Activated CD4-positive, alpha-beta T cell treated with anti-CD3 and anti-CD28 coated beads, Interleukin-2, Interleukin-4, amounts not matched to agents 100 ng/mL and 50 ng/mL, durations not matched to agents 16 hours and 8 hours (primary cell): ENCODE measurements at regions not wholly inside any gene's neighbourhood (a gene's known extent, or its start where the extent isn't known, plus 50 kb on each side); places are given as distances from the start of the nearest gene placed in this dataset.
"Not testable (repeated sequence)": the region's sequence is repeated elsewhere in the genome, so short reads cannot be mapped to it uniquely, and the experiment has no call there.

Experiments used
- DNase-seq: peaks from one replicate; pipeline ENCODE4 v3.0.0-alpha.2; 2020; ENCODE audit warnings: low spot score

GRCh38 chr13:54733639-54734038, 1705.0 kb downstream of the OLFM4 start:
- no peak for DNase-seq

GRCh38 chr13:54737211-54737610, 1708.6 kb downstream of the OLFM4 start:
- DNase-seq = not testable (repeated sequence)

DNA sequence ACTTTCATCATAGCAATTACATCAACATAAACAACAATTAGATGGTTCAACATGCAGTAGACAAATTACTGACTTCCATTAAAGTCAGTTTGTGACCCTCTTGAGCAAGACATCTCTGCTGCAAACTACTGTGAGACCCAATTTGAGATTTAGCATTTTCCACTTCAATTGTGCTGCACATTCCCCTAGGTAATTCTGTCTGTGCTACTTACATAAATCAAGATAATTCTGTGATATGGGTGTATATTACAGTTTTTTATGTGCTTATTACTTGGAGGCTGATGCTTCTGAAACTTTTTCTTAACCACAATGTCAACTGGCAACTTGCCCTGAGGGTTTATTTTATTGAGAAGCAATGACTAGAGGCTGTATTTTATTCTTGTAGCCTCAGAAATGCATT, 1714.4 kb downstream of the OLFM4 start:
- DNase-seq = no peak

DNA sequence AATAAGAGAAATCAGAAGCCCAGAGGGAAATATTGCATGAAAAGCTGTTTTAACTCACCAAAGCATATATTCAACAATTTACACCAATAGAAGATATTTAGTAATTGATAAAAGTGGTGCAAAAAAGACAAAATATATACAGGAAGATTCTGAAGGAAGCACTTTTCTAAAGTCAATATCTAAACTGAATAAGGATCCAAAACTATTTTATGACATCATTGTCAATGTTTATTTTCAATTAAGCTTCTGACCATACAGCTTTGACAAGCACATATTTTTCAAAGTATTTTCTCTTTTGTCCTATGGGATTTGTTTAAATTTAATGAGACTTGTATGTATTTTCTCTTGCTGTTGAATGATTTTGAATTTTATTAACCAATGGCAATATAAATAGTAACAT, 1716.1 kb downstream of the OLFM4 start:
- DNase-seq = no peak

- no peak for DNase-seq
Observed at GRCh38 chr13:54750521-54750920, 1721.9 kb downstream of the OLFM4 start.

DNA sequence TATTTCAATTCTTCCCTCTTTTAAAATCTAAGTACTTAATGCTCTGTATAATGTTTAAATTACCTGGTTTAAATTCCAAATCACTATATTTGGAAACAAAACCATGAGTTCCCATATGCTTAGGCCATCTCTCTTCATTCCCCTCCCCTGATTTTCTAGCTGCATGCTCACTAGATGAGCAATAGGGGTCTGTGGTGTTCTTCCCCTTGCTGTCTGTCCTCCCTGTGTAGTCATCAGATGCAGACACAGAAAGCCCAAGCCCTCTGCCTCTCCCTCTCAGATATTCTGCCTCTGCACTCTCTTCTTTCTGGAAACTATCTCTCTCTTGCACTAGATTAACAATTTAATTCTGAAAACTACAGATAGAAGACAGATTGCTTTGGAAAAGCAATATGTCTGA, 1730.2 kb downstream of the OLFM4 start:
- no peak for DNase-seq

GRCh38 chr13:54768214-54768613, 1739.6 kb downstream of the OLFM4 start:
- DNase-seq = no peak

DNA sequence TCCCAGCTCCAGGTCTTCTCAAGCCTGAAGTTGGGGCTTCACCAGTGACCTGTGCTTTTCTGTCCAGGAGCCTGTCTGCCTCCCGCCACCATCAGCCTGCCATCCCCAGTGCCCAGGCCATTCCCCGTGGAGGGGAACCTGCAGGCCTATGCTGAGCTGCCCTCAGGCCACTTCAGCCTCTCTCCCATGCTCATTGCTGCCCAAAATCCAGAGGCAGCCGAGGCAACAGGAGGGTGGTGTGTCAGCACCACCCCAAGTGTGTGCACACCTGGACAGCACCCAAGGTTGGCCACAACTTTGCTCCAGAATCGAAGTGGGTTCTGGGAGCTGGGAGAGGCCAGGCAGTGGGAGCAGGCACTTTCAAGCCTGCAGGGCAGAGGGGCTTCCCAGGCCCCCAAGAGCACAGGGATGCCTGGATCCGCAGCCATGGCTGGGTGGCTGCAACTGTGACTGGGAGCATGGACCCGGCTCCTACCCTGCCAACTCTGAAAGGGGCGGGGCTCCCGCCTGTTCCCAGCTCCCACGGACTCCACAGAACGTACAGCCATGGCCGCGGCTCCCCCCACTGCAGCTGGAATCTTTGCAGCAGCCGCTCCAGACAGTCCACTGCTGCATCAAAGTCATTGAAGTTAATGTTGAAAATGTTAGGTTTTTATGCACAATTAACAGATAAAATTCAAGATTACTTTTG, 1747.0 kb downstream of the OLFM4 start:
- no peak for DNase-seq

GRCh38 chr13:54787754-54788153, 1759.1 kb downstream of the OLFM4 start:
- DNase-seq = no peak

GRCh38 chr13:54799621-54800226, 1771.1 kb downstream of the OLFM4 start:
- DNase-seq = no peak

- DNase-seq = no peak
Observed at GRCh38 chr13:54802226-54802625, 1773.6 kb downstream of the OLFM4 start.

DNA sequence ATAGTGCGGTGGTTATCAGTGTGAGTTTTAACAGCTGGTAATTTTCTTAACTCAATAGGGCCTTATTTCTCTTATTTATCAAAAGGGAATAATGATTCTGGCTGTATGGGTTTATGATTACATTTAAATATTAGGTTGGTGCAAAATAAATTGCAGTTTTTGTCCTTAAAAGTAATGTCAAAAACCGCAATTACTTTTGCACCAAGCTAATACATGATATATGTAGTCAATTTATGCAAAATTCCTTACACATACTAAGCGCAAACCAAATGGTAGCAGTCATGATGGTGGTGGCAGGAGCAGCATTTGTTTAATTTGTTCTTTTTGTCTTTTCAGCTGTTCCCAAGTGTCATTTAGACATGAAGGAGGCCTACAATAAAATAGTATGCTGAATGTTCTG, 1777.1 kb downstream of the OLFM4 start:
- DNase-seq = no peak

- DNase-seq = not testable (repeated sequence)
Observed at GRCh38 chr13:54821938-54822470, 1793.4 kb downstream of the OLFM4 start.

GRCh38 chr13:54829391-54830068, 1800.9 kb downstream of the OLFM4 start:
- DNase-seq = not testable (repeated sequence)

GRCh38 chr13:54836273-54836672, 1807.7 kb downstream of the OLFM4 start:
- DNase-seq = no peak

GRCh38 chr13:54841682-54842081, 1813.1 kb downstream of the OLFM4 start:
- DNase-seq = no peak

DNA sequence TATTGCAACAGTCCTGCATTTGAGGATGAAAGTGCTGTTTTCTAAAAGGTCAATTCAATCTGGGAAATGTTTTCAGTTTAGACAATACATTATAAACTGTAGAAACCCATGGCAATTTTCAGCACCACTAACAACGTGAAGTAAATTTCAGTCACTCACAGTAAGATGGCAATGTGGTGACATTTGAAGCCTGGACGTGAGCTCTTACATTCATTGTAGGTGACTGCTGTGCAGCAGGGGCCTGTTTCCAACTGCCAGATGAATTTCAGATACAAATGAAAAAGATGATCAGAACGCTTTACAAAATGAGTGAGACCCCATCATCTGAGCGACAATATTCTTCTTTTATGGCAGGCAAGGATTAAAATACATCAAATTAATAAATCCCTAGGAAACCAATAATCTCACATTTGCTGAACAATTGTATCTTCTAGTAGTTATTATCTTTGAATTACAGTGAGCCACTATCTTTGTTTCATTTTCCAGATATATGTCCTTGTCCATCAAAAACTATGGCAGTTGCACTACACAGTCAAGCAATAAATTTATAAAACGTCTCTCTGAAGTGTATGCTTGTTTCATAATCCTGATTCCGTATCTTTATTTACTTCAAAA, 1816.8 kb downstream of the OLFM4 start:
- no peak for DNase-seq

DNA sequence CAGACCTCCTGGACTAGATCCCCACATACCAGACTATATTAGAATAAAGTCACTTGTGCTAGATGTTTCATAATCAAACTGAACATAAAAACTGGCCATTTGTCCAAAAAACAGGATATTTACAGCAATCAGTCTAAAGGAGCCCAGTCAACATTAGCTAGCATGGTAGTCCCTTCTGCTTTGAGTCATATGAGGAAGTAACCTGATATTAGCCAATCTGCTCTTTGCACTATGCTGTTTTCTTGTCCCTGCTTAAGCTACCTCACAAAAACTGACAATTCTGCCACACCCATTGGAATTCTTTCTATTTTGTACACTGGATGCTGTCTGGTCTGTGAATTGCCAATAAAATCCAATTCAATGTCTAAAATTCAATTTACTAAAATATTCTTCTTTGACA, 1824.2 kb downstream of the OLFM4 start:
- DNase-seq = no peak

GRCh38 chr13:54859827-54860226, 1831.2 kb downstream of the OLFM4 start:
- DNase-seq = no peak

GRCh38 chr13:54875111-54875510, 1846.5 kb downstream of the OLFM4 start:
- DNase-seq = no peak

DNA sequence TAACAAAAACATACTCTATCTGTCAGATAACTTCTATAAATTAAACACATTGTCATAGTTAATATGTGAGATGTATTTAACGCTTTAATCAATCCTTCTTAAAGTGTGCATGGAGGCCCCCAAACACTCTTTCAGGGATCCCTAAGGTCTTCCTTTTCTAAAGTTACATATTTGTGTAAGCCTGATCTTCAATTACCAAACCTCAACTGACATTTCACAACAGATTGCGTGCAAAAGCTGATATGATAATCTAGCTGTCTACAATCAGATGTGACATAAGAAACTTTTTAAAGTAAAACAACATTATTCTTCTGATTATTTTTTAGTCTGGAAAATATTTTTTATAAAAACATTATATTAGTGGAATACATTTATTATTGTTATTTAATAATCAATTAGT, 1850.4 kb downstream of the OLFM4 start:
- no peak for DNase-seq

DNA sequence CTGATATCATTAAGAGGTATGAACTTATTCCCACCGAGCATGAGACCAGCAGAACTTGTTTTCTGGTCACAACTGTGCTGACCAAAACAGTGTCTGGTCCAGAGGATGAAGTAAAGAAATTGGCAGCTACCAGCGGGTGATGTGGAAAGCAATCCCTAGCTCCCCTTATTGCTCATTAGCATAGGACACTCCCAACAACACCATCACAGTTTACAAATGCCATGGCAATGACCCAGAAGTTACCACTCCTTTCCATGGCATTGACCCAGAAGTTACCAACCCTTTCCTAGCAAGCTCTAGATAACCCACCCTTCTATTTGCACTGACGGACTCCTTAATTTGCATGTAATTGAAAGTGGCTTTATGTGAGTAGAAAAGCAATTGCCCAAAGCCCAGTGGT, 1856.1 kb downstream of the OLFM4 start:
- no peak for DNase-seq

- DNase-seq = no peak
Observed at GRCh38 chr13:54890976-54891375, 1862.4 kb downstream of the OLFM4 start.
